ENCODE measurements at regions not wholly inside any gene's neighbourhood (a gene's known extent, or its start where the extent isn't known, plus 50 kb on each side); places are given as distances from the start of the nearest gene placed in this dataset.

- TF ChIP-seq CTCF (IDR thresholded peaks at IDR 0.05) (no peak), EZH2 (IDR thresholded peaks at IDR 0.05; ENCODE audit: borderline replicate concordance, insufficient read depth, low read depth, low read length, poor library complexity, severe bottlenecking) (no peak)
Measured at GRCh38 chr16:48852951-48853350, 243.0 kb upstream of the N4BP1 start.

All from B cell (primary cell).